ENCODE measurements at regions not wholly inside any gene's neighbourhood (a gene's known extent, or its start where the extent isn't known, plus 50 kb on each side); places are given as distances from the start of the nearest gene placed in this dataset.

GRCh38 chr15:70356919-70357318 is 259.2 kb upstream of the TLE3 start:
- TF ChIP-seq POLR2AphosphoS5 (IDR thresholded peaks at IDR 0.05; ENCODE audit: insufficient read depth in 1 of 2, low read depth in 1 of 2) = no peak
- TF ChIP-seq CTCF (IDR thresholded peaks at IDR 0.05) = no peak
- no peak for TF ChIP-seq POLR2A (IDR thresholded peaks at IDR 0.05)
